ENCODE measurements at regions not wholly inside any gene's neighbourhood (a gene's known extent, or its start where the extent isn't known, plus 50 kb on each side); places are given as distances from the start of the nearest gene placed in this dataset.

GRCh38 chr10:108204528-108205305 lies 1040.2 kb upstream of the SORCS1 start:
- TF ChIP-seq CTCF (IDR thresholded peaks at IDR 0.05), result peak; percentile 58 to 66 (median 63)
- no peak for TF ChIP-seq POLR2A (IDR thresholded peaks at IDR 0.05)

Measured in testis (tissue), 2 donors.